ENCODE measurements at regions not wholly inside any gene's neighbourhood (a gene's known extent, or its start where the extent isn't known, plus 50 kb on each side); places are given as distances from the start of the nearest gene placed in this dataset.

- TF ChIP-seq CTCF (conservative IDR thresholded peaks at IDR 0.05; ENCODE audit: low read depth, low read length) (no peak), EZH2 (IDR thresholded peaks at IDR 0.05; ENCODE audit: borderline replicate concordance, low read depth, low read length, poor library complexity, severe bottlenecking) (no peak)
Measured at GRCh38 chr9:13436591-13436990, 157.1 kb upstream of the MPDZ start.

All from A673 (cell line).